Anterior cingulate cortex (tissue), 58 donors: ENCODE measurements at regions not wholly inside any gene's neighbourhood (a gene's known extent, or its start where the extent isn't known, plus 50 kb on each side); places are given as distances from the start of the nearest gene placed in this dataset.

Experiments used
- DNase-seq, 58 donors: peaks; one replicate each; lab custom pipeline; 2025; lab: John Stamatoyannopoulos, UW

DNA sequence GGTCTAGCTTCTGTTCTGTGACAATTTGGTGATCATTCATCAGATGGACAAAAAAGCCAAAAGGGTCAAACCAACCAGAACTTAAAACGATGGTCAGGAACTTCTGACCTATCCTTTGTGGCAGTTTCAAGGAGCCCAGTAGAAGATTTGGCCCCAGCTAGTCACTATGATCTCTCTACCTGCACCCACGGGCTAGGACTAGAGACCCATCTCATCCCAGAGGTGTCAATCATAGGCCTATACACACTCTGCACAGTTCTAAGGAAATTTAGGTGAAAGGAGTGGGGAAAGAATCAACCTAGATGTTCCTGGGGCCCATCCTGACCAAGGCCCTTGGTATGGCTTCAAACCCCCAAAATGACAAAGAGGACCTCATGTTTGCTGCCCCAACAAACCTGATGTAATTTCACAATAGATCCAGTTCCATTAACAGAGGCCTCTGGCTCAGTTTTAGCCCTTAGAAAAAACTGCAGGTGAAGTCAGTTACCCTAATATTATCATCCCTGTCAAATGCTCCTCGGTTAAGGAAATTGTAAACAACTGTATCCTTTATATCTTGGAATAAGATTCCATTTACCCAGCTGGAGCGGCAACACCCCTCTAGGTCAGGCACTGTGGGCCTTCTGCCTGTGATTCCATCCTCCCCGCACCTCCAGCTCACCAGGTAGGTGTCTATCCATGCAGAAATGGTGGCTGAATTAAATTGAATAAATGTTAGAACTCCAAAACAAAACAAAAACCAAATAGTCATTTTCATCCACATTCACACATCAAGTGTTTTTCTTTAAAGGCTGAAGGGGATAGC is 138.7 kb downstream of the ENC1 start:
- DNase-seq, result no peak

GRCh38 chr5:74500110-74500917 is 140.2 kb downstream of the ENC1 start:
- DNase-seq, result no peak

- no peak for DNase-seq
These were observed 141.1 kb downstream of the ENC1 start for GRCh38 chr5:74499256-74500050.

- DNase-seq, result no peak
These were observed 142.8 kb downstream of the ENC1 start for GRCh38 chr5:74497706-74498105.

DNA sequence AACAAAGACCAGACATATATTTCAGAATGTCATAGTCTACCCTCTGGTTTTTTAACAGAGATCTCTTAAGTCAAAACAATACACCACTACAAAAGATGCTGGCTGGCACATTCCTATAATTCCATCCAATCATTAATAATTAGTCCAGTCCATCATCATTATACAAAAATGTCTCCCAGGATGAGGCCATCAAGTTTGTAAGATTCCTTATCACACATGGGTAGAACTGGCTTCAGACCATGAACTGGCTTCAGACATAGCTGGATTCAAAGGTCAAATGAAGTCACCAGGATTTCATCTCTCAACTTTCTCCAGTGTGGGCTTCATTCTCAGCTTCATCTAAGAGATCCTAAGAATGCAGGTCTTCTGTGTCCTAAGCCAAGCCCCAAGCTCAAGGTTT is 147.1 kb downstream of the ENC1 start:
- no peak for DNase-seq

GRCh38 chr5:74492230-74492629 is 148.3 kb downstream of the ENC1 start:
- DNase-seq, result no peak

DNA sequence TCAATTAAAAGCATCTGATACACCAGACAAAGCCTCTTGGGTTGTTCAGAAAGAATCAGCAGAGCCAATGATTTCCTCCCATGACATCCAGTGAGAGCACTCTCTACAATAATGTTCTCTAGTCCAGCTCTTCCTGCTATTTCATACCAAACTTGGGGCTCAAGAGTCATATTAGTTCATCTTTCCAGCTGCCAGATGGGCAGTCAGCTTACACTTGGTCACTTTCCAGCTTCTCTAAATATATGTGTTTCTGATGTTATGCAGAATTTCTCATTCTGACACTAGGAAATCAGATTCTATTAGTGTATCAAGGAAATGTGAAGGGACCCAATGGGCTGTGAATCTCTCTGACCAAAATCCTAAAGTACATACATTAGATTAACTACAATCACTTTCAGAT is 148.9 kb downstream of the ENC1 start:
- DNase-seq, result no peak

DNA sequence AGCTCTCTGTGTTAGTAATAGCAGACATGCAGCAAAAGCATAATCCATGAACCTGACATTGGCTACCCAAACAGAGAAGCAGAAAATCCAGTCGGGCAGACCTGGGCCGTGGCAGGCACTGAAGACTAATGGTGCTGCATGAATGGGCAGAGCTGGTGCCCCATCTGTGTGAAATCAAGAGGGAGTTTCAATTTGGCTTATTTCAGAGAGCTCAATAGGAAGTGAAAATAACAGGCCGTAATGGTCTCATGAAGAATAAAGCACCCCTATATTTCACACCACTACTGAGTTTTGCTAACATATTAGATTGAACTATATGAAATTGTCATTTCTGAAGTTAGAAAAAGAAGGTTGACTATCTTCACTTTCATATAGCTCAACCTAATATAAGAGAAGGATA is 149.7 kb downstream of the ENC1 start:
- no peak for DNase-seq

GRCh38 chr5:74482990-74483389 is 157.5 kb downstream of the ENC1 start:
- DNase-seq, result peak in 1 of 58 donors; percentile 15

- DNase-seq, result no peak
These were observed 158.0 kb downstream of the ENC1 start for GRCh38 chr5:74482523-74482922.

DNA sequence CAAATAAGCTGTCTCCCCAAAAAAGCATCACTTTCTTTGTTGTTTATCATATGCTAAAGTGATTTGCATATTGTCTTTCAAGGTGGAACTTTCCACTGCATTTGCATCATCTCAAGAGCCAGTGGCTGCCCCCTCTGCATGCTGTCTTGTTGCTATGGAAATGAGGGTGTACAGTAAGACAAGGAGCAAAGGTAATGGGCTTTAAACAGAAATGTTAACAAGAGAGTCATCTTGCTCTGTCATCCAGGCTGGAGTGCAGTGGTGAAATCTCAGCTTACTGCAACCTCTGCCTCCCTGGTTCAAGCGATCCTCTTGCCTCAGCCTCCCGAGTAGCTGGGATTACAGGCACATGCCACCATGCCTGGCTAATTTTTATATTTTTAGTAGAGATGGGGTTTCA is 159.2 kb downstream of the ENC1 start:
- peak in 5 of 58 donors; percentile 4 to 54 (median 7) for DNase-seq

DNA sequence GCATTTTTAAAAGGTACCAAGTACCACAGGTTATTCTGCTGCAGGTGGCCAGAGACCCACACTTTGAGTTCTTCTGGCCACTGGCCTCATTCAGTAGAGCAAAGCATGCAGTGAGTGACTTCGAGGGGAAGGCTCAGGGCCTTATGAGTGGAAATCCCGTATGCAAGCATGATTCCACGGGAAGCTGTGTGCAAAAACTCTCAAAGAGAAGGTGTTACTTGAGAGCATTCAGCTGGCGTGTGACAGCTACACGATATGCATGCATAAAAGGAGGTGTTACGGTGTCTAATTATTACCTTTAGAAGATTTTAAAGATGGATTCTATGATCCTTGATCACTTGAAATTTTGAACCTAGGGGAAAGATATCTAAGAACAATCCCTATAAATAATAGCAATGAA is 160.3 kb downstream of the ENC1 start:
- no peak for DNase-seq

GRCh38 chr5:74478328-74478727 is 162.2 kb downstream of the ENC1 start:
- DNase-seq, result no peak

DNA sequence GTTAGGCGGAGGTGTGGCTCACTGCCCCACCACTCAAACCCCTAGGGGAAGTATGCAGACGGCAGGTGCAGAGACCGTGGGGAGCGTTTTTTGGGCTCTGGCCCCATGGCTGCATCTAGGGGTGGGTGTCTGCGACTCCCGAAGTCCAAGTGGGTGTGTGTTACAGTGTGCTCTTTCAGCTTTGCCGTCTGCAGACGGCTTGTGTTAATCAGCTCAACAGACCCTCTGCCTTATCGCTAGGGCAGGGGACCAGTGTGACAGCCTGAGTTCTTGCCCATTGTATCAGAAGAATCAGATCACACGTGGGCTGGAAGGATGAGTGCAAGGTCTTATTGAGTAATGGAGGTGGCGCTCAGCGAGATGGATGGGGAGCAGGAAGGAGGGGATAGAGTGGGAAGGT is 162.8 kb downstream of the ENC1 start:
- no peak for DNase-seq

- no peak for DNase-seq
These were observed 163.6 kb downstream of the ENC1 start for GRCh38 chr5:74476819-74477453.

- DNase-seq, result no peak
These were observed 164.3 kb downstream of the ENC1 start for GRCh38 chr5:74476046-74476818.

DNA sequence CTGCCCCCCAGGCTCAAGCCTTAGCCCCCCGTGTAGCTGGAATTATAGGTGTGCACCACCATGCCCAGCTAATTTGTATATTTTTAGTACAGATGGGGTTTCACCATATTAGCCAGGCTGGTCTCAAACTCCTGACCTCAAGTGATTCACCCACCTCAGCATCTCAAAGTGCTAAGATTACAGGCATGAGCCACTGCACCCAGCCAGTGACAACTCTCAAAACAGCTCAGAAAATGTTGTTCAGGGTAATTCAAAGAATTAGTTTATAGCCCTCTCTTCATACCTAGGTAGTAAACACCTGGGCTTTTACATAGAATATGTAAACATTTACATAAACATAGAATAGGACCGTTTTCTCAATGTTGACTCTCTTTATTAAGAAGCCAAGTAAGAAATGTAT is 168.7 kb downstream of the ENC1 start:
- no peak for DNase-seq

DNA sequence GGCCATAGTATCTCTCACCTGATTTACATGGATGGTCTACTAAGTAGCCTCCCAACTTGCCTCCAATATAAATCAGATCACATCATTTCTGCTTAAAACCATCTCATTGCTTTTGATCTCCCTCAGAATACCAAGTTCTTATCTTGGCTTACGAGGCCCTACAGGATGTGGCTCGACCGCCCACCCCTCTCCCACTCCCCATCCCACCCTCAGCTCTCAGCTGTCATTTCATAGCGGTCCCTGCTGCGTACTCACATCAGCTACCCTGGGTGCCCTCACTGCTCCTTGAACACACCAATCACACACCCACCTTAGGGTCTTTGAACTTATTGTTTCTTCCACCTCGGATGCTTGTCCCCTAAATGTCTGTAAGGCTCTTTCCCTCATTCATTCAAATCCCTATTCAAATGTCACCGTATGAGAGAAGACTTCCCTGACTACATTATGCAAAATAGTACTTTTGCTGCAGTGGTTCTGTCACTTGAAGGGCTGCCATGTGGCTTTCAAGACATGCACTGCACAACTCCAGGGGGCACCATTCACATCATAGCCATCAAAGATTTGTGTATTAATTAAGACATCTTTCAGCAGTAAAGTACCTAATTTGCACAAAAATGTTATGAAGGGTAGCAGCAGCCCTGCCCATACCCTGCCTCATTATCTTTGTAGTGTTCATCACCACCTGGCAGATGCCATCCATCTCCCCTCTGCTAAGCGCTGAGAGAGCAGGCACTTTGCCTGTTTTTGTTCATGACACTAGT is 171.1 kb downstream of the ENC1 start:
- no peak for DNase-seq

DNA sequence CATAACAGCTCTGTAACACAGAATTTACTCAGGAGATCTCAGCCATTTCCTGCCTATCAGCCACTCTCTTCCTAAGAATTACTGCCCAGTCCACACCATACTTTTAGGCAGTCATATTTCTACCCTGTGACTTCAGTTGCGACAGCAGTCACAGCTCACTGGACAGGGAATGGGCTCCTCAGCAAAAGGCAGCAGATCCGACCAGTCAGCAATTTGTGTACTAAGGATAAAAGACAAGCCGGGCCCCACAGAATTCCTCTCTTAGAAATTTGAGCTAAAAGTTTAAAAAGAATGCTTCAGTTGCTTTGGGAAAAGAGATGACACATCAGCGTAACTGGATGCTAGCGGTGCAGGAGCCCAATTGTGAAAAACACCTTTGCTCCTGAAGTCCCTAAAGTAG is 172.1 kb downstream of the ENC1 start:
- no peak for DNase-seq
